GM18508 (cell line): ENCODE measurements at regions not wholly inside any gene's neighbourhood (a gene's known extent, or its start where the extent isn't known, plus 50 kb on each side); places are given as distances from the start of the nearest gene placed in this dataset.
"Not testable (repeated sequence)": the region's sequence is repeated elsewhere in the genome, so short reads cannot be mapped to it uniquely, and the experiment has no call there.

Experiments used
- ATAC-seq: cut with Tn5 transposase; IDR thresholded peaks from one replicate; pipeline ENCODE4 v1.9.1; 2021; ENCODE audit warnings: moderate number of reproducible peaks; ENCODE audit not compliant: insufficient read depth, unreplicated experiment

DNA sequence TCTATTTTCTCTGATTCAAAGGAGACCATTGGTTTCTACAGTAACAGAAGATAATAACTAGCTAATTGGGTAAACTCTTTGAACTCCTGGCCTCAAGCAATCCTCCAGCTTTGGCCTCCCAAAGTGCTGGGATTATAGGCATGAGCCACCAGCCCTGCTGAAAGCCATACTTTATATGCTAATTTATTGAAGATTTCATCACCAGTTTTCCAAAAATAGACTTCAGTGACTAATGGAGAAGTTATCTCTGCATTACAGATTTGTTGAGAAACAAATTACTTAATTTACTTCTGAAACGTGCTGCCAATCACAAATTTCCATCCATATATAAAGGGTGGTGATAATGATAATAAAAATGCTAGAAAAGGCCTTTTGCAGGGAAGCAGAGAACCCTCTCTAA, 1758.1 kb upstream of the SEL1L start:
- no peak for ATAC-seq

DNA sequence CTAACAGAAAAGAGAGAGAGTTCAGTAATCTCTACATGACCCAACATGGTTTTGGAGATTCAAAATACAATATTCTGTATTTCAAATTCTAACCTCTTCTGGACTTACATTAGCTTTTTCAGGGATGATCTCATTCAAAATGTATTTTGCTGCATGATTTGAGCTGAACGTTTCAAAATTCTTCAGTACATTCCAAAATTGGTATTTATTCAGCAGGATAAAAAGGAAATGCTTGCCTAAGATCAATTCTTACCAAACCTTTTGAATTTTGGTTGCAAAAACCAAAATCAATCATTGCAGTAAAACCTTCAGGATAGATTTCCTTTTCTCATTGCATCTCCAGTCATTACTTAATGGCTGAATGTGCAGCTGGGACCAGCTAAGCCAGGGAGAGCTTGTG, 1761.3 kb upstream of the SEL1L start:
- no peak for ATAC-seq

DNA sequence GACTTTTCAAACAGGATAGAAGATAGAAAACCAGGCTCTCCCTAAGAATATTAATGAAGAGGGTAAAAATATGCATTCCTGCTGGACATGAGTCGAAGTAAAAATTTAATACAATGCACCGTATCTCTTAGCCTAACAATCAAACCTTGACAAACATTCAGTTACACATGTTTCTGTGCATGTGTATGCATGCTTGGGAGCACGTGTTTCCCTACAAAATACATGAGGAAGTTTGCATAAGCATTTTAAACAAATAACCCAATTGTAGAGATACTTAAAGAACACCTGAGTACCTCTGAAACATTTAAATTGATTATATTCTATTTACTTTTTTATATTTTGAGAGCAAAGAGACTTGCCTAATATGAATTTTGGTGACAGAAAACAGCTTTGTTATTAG, 1763.7 kb upstream of the SEL1L start:
- no peak for ATAC-seq

DNA sequence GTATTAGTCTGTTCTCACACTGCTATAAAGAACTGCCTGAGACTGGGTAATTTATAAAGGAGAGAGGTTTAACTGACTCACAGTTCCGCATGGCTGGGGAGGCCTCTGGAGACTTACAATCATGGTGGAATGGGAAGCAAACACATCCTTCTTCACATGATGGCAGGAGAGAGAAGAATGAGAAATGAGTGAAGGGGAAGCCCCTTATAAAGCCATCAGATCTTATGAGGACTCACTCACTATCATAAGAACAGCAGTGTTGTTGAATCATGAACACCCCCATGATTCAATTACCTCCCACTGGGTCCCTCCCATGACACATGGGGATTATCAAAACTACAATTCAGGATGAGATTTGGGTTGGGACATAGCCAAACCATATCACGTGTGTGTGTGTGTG, 1764.4 kb upstream of the SEL1L start:
- not testable (repeated sequence) for ATAC-seq

DNA sequence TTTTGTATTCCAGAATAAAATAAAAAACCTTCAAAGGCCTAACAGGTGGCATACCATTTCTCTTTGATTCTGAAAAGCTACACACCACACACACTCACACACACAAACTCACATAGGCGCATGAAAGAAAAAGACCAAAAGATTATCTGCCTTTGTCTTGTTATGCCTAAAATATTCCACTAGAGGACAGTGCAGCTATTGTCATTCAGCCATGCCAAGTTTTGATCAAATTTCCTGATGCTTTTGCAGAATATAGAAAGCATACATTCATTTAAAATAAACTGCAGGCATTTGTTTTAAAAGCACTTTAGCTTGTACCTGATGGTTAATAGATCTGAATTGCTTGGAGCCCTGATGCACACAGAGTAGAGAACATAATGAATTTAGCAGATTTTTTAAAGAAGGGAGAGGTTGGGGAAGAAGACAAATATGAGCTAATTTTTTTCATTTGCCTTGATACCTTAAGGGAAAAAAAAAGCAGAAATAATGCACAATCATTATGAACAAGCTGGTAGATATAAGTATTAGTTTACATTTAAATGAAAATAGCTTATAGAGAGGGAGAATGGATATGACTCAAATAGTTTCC, 1766.9 kb upstream of the SEL1L start:
- ATAC-seq: no peak

DNA sequence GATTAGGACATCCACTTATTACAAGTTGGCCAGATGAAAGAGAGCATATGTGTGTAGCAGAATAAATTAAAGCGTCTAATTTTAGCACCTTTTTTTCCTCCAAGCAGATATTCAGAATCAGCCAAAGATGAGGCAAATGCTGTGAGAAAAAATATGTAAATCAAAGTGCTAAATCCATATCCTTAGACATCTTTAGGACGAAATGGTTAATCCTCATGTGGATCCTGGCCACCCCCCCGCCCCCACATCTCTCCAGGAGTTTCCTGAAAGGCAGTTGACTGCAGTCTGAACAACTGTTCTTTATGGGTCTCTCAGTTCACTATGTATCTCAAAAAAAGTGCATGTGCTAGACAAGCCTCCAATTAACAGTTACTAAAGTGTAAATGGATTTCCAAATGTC, 1768.1 kb upstream of the SEL1L start:
- ATAC-seq: no peak

DNA sequence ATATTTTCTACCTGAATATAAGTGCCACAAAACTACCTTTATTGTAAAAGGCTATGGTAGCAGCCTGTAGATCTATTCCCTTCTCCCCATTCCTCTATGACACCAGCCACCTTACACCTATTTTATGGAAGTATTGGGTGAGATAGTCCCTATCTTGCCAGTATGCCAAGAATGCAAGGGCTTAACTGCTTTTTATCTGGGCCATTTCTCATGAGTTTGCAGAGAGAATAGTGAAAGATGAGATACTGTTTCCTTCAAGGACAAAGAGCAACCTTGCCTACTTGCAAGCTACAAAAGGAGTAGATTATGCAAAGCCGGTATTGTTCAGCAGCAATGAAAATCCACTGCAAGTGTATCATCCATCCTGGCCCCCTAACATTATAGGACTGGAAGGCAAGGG, 1775.6 kb upstream of the SEL1L start:
- ATAC-seq: no peak

DNA sequence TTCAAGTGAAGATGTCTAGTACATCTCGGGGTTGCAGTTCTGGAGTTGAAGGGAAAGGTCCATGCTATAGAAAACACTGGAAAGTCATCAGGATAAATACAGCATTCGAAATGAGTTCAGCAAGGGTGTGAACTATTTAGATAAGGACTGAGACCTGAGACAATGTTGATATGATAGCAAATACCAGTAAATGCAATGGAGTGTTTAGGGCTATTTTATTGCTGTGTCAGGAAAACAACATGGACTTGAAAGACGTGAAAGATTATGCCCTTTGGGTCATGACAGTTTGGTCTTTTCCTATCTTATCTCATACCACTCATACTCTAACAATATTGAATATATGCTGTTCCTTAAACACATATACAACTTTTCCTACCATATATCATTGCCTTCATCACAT, 1776.2 kb upstream of the SEL1L start:
- no peak for ATAC-seq

DNA sequence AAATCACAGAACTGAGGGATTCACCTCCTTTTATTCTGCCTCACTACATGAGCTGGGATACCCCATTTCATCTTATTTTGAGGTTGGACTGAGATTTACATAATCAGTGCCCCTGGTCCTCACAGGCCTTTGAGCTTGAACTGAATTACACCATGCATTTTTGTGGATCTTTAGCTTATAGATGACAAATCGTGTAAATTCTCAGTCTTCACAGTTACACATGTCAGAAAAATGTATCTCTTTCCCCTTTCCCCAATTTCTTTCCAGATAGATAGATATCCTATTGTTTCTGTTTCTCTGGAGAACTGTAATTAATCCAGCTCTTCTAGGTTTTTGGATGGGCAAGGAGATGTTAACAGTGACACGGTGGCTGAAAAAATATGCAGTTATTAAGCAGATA, 1778.9 kb upstream of the SEL1L start:
- ATAC-seq: no peak

DNA sequence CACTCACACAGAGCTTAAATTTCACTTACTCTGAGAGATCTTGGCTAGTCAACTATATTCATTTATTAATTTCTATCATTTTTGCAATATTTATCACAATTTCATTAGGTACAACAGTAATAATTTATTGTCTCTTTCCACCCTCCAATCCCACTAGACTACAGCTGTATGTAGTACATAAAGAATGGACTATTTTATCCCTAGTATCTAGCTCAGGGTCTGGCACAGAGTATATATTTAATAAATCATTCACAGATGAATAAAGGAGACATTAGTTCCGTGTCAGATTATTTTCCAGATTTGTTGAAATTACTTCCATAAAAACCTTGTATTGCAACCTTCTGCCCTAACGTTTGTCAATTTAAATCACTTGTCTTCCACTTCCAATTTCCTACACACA, 1781.1 kb upstream of the SEL1L start:
- no peak for ATAC-seq

DNA sequence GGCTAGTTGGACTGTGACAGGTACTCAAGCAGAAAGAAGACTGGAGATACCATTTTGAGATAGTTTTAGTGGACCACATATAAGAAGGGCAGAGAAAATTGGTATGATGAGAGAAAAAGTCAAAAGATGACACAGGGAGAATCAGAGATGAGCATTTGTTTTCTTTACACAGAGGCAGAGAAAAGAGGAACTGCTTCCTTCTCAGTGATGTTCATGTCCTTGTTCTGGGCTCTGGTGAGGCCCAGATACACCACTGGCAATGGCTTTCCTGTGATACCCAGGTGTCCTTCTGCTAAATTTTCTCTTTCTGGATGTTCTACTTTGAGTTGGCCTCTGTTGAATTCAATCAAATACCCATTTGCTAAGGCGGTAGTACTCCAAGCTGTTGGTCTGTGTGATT, 1782.7 kb upstream of the SEL1L start:
- no peak for ATAC-seq

DNA sequence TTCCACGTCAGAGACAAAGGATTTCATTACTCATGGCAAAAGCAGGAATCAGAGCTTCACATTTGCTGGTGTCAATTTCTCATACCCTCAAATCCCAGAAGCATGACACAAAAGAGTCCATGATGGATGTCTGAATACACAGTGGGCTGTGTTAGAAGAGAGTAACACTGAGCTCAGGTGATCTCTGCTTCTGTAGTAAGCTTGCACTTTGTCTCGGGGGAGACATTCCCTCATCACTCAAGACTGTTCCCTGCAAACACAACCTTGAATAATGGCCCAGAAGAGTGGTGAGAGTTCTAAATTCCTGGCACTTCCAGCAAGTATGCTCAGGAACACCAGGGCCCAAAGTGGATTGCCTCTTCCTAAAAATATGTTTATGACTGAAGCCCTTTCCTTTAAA, 1787.2 kb upstream of the SEL1L start:
- no peak for ATAC-seq

DNA sequence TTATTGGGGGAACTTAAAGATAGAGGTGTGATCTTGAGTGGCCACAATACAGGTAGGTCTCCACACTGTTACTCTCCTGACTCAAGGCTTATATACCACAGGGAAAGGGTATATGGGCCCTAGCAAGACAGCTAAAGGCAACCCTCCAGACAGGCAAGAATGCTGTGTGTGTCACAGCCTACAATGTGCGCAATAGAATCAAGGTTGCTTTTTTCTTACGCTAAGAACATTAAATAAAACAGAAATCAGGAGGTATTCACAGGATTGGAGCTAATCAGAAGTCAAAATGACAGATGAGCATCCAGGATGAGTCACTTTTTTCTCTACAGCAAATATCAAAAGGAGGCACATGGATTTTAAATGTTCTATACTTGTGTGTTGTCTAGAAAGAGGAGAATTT, 1797.9 kb upstream of the SEL1L start:
- ATAC-seq: no peak

DNA sequence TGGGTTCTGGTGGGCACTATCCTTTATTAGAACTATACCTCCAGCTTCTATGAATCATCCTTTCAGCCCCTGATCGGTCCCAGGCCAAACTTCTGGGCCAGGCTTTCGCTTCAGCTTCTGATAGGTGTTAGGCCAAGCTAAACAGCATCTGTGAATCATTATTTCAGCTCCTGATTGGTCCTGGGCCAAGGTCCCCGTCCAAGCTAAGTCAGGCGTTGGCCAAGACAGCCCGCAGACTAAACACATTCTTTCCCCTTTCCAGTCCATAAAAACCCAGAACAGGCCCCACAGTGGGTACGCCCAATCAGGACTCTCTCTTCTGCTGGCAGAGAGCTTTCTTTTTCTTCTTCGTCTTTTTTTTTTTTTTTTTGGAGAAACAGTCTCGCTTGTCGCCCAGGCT, 1808.9 kb upstream of the SEL1L start:
- ATAC-seq: no peak

DNA sequence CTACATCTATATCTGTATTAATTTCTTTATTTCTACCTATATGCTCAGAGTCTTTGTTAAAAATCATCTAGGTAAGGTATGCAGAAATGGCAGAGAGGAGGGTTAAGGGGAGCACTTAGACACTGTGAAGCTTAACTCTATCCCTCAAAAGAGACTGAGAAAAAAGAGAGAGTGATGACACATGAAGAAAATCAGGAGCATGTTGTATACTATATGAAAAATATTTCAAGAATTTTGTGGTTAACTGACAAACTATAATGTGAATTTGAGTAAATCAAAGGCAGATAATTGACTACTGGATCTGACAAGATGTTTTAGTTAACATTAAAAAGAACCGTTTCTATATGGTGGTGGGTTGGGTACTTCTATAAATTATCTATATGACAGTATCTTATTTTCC, 1814.2 kb upstream of the SEL1L start:
- no peak for ATAC-seq

DNA sequence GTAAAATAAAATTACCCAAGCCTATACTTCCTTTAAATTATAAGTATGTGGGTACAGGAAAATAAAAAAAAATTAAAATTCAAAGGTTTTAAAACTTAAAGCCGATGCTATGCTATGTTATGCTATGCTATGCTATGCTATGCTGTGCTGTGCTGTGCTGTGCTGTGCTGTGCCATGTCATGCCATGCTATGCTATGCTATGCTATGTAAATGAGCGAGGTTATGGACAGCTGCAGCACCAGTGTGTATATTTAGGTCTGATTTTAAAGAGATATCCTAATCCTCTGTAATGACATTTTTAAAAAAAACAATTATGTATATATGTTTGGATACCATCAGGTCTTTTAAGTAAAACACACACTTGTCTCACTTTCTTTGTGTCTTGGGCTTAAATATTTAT, 1822.0 kb upstream of the SEL1L start:
- ATAC-seq: no peak

DNA sequence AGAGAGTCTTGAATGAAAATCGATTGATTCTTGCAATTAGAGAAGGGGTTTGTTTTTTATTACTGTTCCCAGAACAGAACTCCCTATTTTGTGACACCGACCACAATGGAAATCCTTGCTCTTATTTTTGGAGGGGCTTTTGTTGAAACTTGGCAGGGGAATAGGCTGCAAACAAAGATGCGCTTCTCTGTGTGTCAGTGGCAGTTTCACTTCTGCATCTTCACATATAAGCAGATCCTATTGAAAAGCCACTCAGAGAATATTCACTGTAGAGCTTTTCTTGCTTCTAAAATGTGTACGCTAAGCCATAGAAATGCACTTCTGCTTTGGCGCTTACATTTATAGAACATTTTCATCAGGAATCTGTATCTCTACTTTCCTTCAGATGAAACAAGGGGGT, 1822.4 kb upstream of the SEL1L start:
- ATAC-seq: no peak

DNA sequence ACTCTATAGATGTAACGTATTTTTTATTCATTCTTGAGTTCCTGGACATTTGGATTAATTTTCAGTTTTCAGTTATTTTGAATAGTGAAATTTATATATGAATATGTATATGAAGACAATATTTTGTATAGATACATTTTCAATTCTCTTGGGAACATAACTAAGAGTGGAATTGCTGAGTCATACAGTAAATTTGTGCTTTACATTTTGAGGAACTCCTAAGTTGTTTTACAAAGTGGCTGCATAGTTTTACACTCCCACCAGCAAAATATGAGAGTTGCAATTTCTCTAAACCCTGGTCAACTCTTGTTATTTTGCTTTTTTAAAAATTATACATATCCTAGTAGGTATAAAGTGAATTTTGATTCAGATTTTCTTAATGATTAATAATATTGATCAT, 1838.6 kb upstream of the SEL1L start:
- ATAC-seq: no peak

DNA sequence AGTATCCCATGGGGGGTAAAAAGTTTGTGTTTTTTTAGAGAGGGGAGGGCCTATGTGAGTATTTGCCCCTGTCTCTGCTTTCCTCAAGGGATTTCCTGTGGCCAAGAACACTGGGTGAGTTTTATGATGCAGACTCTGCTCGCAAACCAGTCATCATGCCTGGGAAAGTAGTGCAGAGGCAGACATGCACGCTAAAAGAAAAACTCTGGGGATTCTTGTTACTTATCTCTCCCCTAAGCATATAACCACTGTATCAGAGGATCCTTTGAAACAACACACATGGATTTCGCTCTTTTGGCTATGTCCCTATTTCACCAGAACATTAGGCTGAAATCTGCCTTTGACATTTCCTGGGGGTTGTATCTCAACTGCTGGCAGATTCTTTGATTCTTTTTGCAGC, 1845.8 kb upstream of the SEL1L start:
- ATAC-seq: no peak

DNA sequence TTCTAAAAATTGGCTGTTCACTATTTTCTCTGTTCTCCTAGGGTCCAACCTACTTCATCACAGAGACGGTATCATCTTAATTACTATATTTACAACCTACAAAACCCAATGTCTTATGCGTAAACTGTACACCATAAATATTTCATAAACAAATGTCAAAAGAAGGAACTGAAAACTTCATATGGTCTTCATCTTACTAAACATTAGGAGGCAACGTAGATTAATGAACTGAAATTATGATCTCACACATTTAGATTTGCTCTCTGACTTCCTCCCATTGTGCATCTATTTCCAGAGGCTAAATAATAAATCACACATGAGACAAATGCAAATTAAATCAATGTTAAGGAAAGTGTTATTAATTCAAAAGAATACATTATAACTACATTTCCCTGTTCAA, 1850.6 kb upstream of the SEL1L start:
- ATAC-seq: no peak

DNA sequence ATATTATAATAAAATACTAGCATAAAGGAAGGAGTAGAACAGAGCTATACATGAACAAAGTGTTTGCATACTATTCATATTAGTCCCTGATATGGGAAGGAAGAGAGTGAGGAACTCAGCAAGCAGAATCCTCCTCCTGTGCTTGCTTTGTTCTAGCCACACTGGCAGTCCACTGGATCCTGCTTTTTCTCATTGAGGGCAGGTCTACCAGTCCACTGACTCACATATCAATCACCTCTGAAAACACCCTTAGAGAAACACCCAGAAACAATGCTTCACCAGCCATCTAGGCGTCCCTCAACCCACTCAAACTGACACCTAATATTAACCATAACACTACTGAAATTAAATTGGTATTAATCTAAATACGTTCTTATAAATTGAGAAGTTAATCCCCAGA, 1861.7 kb upstream of the SEL1L start:
- no peak for ATAC-seq

DNA sequence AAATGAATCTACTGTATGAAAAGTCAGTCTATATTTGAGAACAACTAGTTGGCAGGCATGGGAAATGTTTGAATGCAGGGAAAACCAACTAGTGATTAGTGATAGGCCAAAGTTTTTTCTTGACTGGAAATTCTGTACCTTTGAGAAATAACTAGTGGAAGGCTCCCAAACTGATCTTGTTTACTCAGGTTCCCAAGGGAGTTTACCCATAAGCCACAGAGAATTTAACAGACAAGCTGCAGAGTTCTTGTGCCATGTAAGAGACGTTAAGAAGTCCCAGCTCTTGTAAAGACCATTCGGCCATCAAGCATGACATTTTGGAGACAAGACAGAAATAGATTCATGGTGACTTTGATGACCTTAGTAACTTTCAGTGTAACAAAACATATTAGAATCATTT, 1882.8 kb upstream of the SEL1L start:
- no peak for ATAC-seq

DNA sequence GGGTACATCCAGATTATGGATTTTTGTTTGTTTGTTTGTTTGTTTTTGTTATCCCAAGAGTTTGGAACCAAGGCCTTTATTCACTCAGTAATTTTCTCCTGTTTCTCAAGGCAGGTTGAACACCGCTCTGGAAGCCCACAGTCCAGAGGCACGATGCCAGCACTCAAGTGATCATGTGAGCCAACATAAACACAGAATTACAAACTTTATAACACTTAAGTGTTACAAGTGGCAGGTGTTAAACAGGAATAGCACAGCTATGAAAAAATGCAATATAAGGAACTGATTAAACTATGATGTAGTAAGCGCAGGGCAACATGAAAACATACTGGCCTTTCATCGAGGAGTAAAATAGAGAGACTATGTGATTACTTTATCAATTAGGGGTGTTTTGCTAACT, 1885.8 kb upstream of the SEL1L start:
- no peak for ATAC-seq
